HL-60 (cell line): ENCODE measurements at regions not wholly inside any gene's neighbourhood (a gene's known extent, or its start where the extent isn't known, plus 50 kb on each side); places are given as distances from the start of the nearest gene placed in this dataset.

Experiments used
- GABPA ChIP-seq: IDR thresholded peaks from 2 replicates; pipeline ENCODE4 v1.6.1; 2012; ENCODE audit warnings: low read depth
- POLR2AphosphoS5 ChIP-seq: IDR thresholded peaks from 2 replicates; pipeline ENCODE4 v1.6.1; 2012; ENCODE audit warnings: low read depth
- SPI1 ChIP-seq: IDR thresholded peaks from 2 replicates; pipeline ENCODE4 v1.6.1; 2012; ENCODE audit warnings: low read depth, mild to moderate bottlenecking, borderline replicate concordance
- TF ChIP-seq, protein P1 (sequence below): IDR thresholded peaks from one replicate; pipeline ENCODE4 v1.5.1; 2011; ENCODE audit warnings: low read length, control low read depth, inconsistent platforms; ENCODE audit not compliant: insufficient read depth
- TF ChIP-seq, protein P2 (sequence below): IDR thresholded peaks from 2 replicates; pipeline ENCODE4 v1.6.1; 2012; ENCODE audit warnings: low read depth; ENCODE audit not compliant: insufficient replicate concordance

DNA sequence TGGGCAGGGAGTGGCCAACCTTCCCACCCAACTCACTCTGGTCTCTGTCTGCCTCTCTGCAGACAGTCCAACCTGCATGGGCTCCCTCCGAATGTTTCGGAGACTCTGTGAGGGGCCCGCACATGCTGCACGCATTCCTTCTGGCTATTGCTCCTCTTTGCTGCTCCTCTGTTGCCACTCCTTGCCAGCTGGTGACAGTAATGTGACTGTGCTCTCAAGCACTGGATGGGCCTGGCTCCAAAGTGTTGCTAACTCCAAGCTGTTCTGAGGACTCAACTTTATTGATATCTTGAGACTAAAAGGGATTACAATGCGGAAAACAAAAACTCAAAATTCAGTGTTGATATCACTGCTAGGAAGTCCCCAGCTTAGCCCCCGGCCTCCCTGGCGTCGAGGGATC is 105.4 kb upstream of the KIF5B start:
- TF ChIP-seq, protein P1, sequence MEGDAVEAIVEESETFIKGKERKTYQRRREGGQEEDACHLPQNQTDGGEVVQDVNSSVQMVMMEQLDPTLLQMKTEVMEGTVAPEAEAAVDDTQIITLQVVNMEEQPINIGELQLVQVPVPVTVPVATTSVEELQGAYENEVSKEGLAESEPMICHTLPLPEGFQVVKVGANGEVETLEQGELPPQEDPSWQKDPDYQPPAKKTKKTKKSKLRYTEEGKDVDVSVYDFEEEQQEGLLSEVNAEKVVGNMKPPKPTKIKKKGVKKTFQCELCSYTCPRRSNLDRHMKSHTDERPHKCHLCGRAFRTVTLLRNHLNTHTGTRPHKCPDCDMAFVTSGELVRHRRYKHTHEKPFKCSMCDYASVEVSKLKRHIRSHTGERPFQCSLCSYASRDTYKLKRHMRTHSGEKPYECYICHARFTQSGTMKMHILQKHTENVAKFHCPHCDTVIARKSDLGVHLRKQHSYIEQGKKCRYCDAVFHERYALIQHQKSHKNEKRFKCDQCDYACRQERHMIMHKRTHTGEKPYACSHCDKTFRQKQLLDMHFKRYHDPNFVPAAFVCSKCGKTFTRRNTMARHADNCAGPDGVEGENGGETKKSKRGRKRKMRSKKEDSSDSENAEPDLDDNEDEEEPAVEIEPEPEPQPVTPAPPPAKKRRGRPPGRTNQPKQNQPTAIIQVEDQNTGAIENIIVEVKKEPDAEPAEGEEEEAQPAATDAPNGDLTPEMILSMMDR = no peak
- TF ChIP-seq POLR2AphosphoS5 = no peak
- TF ChIP-seq GABPA = no peak
- TF ChIP-seq, protein P2, sequence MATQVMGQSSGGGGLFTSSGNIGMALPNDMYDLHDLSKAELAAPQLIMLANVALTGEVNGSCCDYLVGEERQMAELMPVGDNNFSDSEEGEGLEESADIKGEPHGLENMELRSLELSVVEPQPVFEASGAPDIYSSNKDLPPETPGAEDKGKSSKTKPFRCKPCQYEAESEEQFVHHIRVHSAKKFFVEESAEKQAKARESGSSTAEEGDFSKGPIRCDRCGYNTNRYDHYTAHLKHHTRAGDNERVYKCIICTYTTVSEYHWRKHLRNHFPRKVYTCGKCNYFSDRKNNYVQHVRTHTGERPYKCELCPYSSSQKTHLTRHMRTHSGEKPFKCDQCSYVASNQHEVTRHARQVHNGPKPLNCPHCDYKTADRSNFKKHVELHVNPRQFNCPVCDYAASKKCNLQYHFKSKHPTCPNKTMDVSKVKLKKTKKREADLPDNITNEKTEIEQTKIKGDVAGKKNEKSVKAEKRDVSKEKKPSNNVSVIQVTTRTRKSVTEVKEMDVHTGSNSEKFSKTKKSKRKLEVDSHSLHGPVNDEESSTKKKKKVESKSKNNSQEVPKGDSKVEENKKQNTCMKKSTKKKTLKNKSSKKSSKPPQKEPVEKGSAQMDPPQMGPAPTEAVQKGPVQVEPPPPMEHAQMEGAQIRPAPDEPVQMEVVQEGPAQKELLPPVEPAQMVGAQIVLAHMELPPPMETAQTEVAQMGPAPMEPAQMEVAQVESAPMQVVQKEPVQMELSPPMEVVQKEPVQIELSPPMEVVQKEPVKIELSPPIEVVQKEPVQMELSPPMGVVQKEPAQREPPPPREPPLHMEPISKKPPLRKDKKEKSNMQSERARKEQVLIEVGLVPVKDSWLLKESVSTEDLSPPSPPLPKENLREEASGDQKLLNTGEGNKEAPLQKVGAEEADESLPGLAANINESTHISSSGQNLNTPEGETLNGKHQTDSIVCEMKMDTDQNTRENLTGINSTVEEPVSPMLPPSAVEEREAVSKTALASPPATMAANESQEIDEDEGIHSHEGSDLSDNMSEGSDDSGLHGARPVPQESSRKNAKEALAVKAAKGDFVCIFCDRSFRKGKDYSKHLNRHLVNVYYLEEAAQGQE = no peak
- TF ChIP-seq SPI1 = no peak
